LNCaP clone FGC (cell line): ENCODE measurements at regions not wholly inside any gene's neighbourhood (a gene's known extent, or its start where the extent isn't known, plus 50 kb on each side); places are given as distances from the start of the nearest gene placed in this dataset.

Experiments
- DNase-seq: peaks from one replicate; pipeline ENCODE4 v3.0.0-alpha.2; 2011; ENCODE audit warnings: low read depth
- H3K4me3 ChIP-seq: 2 replicates; pipeline ENCODE4 v1.5.1; 2011; ENCODE audit warnings: mild to moderate bottlenecking, low read depth, low read length, control low read depth
- CTCF ChIP-seq: IDR thresholded peaks from 2 replicates; pipeline ENCODE4 v1.5.1; 2012; ENCODE audit warnings: mild to moderate bottlenecking; ENCODE audit not compliant: control insufficient read depth, insufficient read depth; ENCODE audit errors: extremely low read depth

- TF ChIP-seq CTCF: no peak
- H3K4me3 ChIP-seq: no peak overlapping the region
- DNase-seq: no peak
These were observed 277.7 kb upstream of the KLF6 start for GRCh38 chr10:4062751-4063150.

GRCh38 chr10:4062072-4062471 lies 277.1 kb upstream of the KLF6 start:
- no peak for TF ChIP-seq CTCF

DNA sequence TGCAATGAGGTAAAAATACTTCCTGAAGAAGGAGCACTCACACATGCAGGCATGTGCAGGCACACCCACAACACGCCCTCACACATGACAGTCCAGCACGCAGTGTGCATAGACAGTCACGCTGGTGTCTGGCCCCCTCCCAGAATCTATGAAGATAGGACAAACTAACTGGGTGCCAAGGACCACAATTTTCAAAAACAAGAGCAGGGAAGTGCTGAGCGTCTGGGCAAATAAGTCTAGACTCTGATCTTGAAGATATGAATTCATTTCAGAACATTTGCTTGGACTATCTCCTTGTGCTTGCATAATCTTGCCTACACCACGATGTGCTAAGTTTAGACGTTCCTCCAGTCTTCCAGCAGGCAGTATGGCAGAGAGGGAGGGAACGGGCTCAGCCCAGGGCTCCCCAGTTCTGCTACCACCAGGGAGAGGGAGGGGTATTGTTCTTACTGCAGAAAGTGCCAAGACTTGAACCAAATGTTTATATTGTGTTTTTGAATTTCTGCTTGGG lies 276.5 kb upstream of the KLF6 start:
- no peak for TF ChIP-seq CTCF
- H3K4me3 ChIP-seq: no peak overlapping the region
- DNase-seq: peak; percentile 96

More at GRCh38 chr10:4062072-4062471, 277.1 kb upstream of the KLF6 start:
- no peak for DNase-seq
- no peak overlapping the region for H3K4me3 ChIP-seq

DNA sequence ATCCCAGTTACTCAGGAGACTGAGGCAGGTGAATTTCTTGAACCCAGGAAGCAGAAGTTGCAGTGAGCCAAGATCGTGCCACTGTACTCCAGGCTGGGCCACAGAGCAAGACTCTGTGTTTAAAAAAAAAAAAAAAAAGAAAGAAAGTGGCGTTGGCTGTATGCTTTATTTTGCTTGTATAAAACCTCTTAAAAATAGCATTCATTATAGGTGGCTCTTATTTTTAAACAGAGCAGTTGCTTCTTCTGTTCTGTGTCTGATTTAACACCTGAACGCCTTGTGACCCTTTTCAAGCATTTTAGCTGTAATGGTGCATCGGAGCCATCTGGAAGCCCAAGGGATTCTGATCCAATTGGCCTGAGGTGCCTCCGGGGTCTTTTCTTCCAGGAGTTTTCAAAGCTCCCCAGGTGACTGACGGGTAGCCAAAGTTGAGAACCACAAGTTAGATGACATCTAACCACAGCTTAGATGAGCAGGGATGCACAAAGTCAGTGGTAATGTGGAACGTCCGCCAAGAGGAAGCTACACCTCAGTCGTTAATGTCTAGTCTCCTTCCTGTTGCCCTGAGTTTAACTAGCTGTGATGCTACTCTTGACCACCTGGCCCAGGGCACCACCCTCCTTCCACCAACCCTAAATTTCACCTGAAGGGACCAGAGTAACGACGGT lies 274.6 kb upstream of the KLF6 start:
- H3K4me3 ChIP-seq: no peak overlapping the region
- no peak for TF ChIP-seq CTCF
- DNase-seq: no peak

- peak; percentile 91 for DNase-seq
- 0 out of 2 replicates have a peak overlapping the region, but pooled peaks have one; percentile 3 for H3K4me3 ChIP-seq
- no peak for TF ChIP-seq CTCF
These were observed 273.6 kb upstream of the KLF6 start for GRCh38 chr10:4058514-4059029.

- 0 out of 2 replicates have a peak overlapping the region, but pooled peaks have one; percentile 3 for H3K4me3 ChIP-seq
- no peak for DNase-seq
- no peak for TF ChIP-seq CTCF
These were observed 272.9 kb upstream of the KLF6 start for GRCh38 chr10:4057725-4058513.
